D721Med (cell line): ENCODE measurements at regions not wholly inside any gene's neighbourhood (a gene's known extent, or its start where the extent isn't known, plus 50 kb on each side); places are given as distances from the start of the nearest gene placed in this dataset.

Source experiments
- DNase-seq: peaks from one replicate; pipeline ENCODE4 v3.0.0; 2011; ENCODE audit warnings: low spot score; ENCODE audit not compliant: insufficient read length
- FAIRE-seq: peaks from 2 replicates; lab custom pipeline; 2011; peaks lifted over from hg19 to GRCh38; lab: Jason Lieb, UNC
- CTCF ChIP-seq: IDR thresholded peaks from 2 replicates; pipeline ENCODE4 v1.5.1; 2012; ENCODE audit warnings: mild to moderate bottlenecking, control low read depth; ENCODE audit not compliant: insufficient read depth; ENCODE audit errors: missing control alignments

DNA sequence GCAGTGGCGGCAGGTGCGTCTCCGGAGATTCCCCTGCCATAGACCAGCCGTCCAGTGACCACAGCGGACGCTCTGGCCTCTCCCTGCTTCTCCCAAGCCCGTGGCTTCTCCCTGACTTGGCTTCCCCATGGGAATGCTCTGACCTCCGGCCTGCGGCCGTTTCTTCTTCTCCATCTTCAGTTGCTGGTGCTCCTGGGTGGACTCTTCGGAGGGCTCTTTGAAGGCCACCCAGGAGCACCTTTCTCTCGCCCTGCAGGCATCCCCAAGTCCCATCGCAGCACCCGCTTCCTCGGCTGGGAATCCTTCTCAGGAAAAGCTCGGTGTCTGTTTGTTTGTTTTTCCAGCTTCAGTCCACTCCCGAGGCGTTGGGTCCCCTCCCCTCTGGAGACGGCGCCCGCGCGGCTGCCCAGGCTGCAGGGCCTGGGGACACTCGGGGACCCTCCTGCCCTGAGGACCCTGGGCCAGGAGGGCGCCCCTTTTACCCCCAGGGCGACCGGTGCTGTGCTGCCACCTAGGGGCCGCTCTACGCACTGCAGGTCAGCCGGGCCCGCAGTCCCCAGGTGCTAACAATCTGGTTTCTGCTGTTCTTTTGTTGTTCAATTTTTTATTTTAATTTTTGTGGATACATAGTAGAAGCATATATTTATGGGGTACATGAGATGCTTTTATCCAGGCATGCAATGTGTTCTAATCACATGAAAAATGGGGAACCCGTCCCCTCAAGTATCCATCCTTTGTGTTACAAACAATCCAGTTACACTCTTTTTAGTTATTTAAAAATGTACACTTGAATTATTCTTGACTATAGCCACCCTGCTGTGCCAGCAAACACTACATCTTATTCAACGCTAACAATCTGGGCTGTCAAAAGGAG is 197.9 kb upstream of the ADAMTS16 start:
- peak; percentile 50 for TF ChIP-seq CTCF
- peak; percentile 60 for DNase-seq
- no peak for FAIRE-seq

GRCh38 chr5:4942831-4943178 is 197.3 kb upstream of the ADAMTS16 start:
- no peak for TF ChIP-seq CTCF
- FAIRE-seq, result no peak
- DNase-seq, result no peak

GRCh38 chr5:4945296-4945695 is 194.8 kb upstream of the ADAMTS16 start:
- FAIRE-seq, result no peak
- no peak for TF ChIP-seq CTCF
- DNase-seq, result no peak

GRCh38 chr5:4947106-4947505 is 193.0 kb upstream of the ADAMTS16 start:
- TF ChIP-seq CTCF, result no peak
- FAIRE-seq, result no peak

DNA sequence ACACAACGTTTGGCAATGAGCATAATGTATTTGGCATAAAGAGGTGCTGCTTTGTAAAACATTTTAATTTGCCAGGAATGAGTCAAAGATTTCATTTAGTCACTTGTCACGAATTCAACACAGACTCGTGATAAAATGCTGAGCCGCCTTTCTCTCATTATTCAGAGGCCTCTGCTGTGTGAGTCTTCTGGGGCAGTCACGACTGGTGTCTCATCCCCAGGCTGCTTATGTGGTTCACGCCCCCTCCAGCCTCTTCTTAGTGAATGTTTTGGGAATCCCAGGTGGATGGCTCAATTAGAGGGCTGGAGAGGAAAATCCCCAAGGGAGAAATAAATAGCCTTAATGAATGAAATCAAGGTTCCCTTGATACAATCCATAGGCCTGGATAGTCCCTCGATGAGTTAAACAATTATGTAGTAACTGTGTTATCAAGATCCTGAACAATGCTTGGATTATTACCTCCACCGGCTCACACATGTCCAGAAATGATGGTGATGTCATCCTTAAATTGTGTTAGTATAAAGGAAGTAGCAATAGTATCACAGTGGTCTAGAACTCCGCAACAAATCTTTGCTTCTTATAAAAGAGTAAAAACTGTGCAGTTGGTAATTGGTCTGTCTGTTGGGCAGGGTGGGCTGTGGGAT is 192.1 kb upstream of the ADAMTS16 start:
- no peak for DNase-seq
- FAIRE-seq, result no peak
- no peak for TF ChIP-seq CTCF

More at GRCh38 chr5:4947106-4947505, 193.0 kb upstream of the ADAMTS16 start:
- DNase-seq, result no peak

DNA sequence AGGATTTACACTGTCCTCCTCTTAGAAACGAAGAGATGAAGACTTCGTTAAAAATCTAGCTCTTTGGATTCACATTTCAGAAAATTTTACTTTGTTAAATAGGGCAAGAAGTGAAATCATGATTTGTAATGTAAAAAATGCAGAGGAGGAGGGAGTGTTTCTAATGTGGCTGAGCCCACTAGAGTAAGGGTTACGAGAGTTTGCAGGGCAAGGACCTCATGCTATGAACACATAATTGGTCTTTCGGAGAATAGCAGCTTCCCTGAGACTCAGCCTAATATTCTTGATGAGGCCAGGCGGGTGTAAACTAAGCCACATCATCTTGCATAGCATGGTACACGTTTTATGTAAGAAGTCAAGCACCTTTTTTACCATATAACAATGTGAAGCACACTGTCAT is 191.0 kb upstream of the ADAMTS16 start:
- DNase-seq, result no peak
- FAIRE-seq, result no peak
- no peak for TF ChIP-seq CTCF

DNA sequence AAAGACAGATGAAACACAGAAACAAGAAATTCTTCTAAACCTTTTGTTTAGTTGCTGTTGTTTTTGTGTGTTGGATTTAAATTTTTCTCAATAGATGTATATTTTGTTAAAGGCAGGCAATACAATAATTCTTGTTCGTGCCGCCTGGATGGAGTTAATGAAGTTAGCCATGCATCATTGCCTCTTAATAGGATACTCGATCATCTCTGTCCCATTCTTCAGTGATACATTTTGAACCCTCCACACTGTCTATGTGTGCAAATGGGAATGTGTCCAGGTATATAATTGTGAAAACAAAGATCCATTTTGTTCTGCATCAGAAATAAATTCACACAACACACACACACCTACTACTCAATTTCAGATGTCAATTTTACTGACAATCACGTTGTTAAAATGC is 186.6 kb upstream of the ADAMTS16 start:
- no peak for TF ChIP-seq CTCF
- FAIRE-seq, result no peak
- no peak for DNase-seq
